Spleen (tissue), 7 donors: ENCODE measurements at regions not wholly inside any gene's neighbourhood (a gene's known extent, or its start where the extent isn't known, plus 50 kb on each side); places are given as distances from the start of the nearest gene placed in this dataset.

Experiments
- POLR2A ChIP-seq, 3 donors: fragments of 450-650 bp; IDR thresholded peaks; one replicate each; pipeline ENCODE4 v1.5.1; 2017; ENCODE audit warnings: antibody characterized with exemption in 3 of 3, mild to moderate bottlenecking in 1 of 3
- TF ChIP-seq, protein P1 (sequence below), 11 experiments: fragments of 200-600 bp in 7 of 11; fragments of 450-650 bp in 4 of 11; sonication (generic) in 4 of 11; IDR thresholded peaks in 8 of 11; conservative IDR thresholded peaks in 3 of 11; 1 replicate in 7 of 11; 2 replicates in 4 of 11; pipeline versions ENCODE4 v1.4.0 to v1.8.0; 2016 to 2021; ENCODE audit warnings: antibody characterized with exemption in 11 of 11, inconsistent platforms in 4 of 11, mild to moderate bottlenecking in 1 of 11
- donor health status: DM: no; HTN: no; CAD: no; lungs with moderate emphysema.
- donor health status: DM: no; HTN: no; CAD: no.
- donor health status: DM: no; HTN: no; CAD: no.

DNA sequence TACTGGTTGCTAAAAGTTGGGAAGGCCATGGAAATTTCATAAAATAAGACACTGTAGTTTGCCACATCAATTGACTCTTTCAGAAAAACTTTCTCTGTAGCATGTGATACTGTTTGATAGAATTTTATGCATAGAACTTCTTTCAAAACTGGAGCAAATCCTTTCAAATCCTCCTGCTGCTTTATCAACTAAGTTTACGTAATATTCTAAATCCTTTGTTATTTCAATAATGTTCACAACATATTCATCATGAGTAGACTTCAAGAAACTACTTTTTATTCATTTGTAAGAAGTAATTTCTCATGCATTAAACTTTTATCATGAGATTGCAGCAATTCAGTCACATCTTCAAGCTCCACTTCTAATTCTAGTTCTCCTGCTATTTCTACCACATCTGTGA, 199.3 kb downstream of the PCDH18 start:
- TF ChIP-seq, protein P1, sequence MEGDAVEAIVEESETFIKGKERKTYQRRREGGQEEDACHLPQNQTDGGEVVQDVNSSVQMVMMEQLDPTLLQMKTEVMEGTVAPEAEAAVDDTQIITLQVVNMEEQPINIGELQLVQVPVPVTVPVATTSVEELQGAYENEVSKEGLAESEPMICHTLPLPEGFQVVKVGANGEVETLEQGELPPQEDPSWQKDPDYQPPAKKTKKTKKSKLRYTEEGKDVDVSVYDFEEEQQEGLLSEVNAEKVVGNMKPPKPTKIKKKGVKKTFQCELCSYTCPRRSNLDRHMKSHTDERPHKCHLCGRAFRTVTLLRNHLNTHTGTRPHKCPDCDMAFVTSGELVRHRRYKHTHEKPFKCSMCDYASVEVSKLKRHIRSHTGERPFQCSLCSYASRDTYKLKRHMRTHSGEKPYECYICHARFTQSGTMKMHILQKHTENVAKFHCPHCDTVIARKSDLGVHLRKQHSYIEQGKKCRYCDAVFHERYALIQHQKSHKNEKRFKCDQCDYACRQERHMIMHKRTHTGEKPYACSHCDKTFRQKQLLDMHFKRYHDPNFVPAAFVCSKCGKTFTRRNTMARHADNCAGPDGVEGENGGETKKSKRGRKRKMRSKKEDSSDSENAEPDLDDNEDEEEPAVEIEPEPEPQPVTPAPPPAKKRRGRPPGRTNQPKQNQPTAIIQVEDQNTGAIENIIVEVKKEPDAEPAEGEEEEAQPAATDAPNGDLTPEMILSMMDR (IDR thresholded peaks at IDR 0.05 in 8 of 11, conservative IDR thresholded peaks at IDR 0.05 in 3 of 11): no peak
- no peak for TF ChIP-seq POLR2A (IDR thresholded peaks at IDR 0.05)
